ENCODE measurements at regions not wholly inside any gene's neighbourhood (a gene's known extent, or its start where the extent isn't known, plus 50 kb on each side); places are given as distances from the start of the nearest gene placed in this dataset.

- TF ChIP-seq CTCF (IDR thresholded peaks at IDR 0.05; ENCODE audit: borderline replicate concordance, extremely low read depth, low read length, poor library complexity, severe bottlenecking) (no peak), EZH2 (IDR thresholded peaks at IDR 0.05; ENCODE audit: borderline replicate concordance, low read depth, low read length, severe bottlenecking) (no peak)
These were observed 981.2 kb upstream of the KLHL29 start for GRCh38 chr2:22403748-22404147.

Data from DND-41 (cell line).